SK-N-MC (cell line): ENCODE measurements at regions not wholly inside any gene's neighbourhood (a gene's known extent, or its start where the extent isn't known, plus 50 kb on each side); places are given as distances from the start of the nearest gene placed in this dataset.
A peak's percentile ranks its signal among the peaks of the same experiment; 100 is the strongest.

Source experiments
- DNase-seq: peaks from one replicate; pipeline ENCODE4 v3.0.0-alpha.2; 2011; ENCODE audit warnings: low read depth, low spot score
- H3K27ac ChIP-seq: fragments of 200-600 bp; sonication (generic); 2 replicates; pipeline ENCODE4 v1.5.1; 2016; ENCODE audit warnings: mixed run types
- H3K36me3 ChIP-seq: fragments of 200-600 bp; sonication (generic); 2 replicates; pipeline ENCODE4 v1.6.1; 2017; ENCODE audit warnings: antibody characterized with exemption, low read length, mixed read lengths; ENCODE audit not compliant: insufficient read depth
- H3K4me3 ChIP-seq: fragments of 200-600 bp; sonication (generic); 2 replicates; pipeline ENCODE4 v1.5.1; 2016
- H3K9ac ChIP-seq: fragments of 200-600 bp; sonication (generic); 2 replicates; pipeline ENCODE4 v1.8.0; 2017; ENCODE audit warnings: mixed run types, mixed read lengths; ENCODE audit not compliant: insufficient read length
- H3K9me3 ChIP-seq: fragments of 200-600 bp; sonication (generic); 2 replicates; pipeline ENCODE4 v1.6.1; 2017; ENCODE audit warnings: low read depth, mild to moderate bottlenecking, antibody characterized with exemption, low read length, moderate library complexity, mixed read lengths
- EZH2 ChIP-seq: fragments of 200-600 bp; sonication (generic); IDR thresholded peaks from one replicate; pipeline ENCODE4 v1.6.1; 2017; ENCODE audit warnings: antibody characterized with exemption
- FOXP2 ChIP-seq: optimal IDR thresholded peaks from 2 replicates; pipeline ENCODE3; 2011; ENCODE audit warnings: mild to moderate bottlenecking, moderate library complexity; ENCODE audit not compliant: insufficient read depth; ENCODE audit errors: extremely low read length, control extremely low read depth
- POLR2AphosphoS5 ChIP-seq: IDR thresholded peaks from 2 replicates; pipeline ENCODE4 v1.6.1; 2012; ENCODE audit warnings: mild to moderate bottlenecking, low read depth, low read length, borderline replicate concordance

- H3K4me3 ChIP-seq: no peak overlapping the region
- no peaks in the 10 kb centered on the region for H3K36me3 ChIP-seq
- DNase-seq: no peak
- H3K9ac ChIP-seq: no peak overlapping the region
- no peaks in the 10 kb centered on the region for H3K9me3 ChIP-seq
- TF ChIP-seq FOXP2 (no peak), EZH2 (no peak), POLR2AphosphoS5 (no peak)
- no peak overlapping the region for H3K27ac ChIP-seq
These were observed 196.1 kb upstream of the CAMK1G start for GRCh38 chr1:209387271-209387968.

DNA sequence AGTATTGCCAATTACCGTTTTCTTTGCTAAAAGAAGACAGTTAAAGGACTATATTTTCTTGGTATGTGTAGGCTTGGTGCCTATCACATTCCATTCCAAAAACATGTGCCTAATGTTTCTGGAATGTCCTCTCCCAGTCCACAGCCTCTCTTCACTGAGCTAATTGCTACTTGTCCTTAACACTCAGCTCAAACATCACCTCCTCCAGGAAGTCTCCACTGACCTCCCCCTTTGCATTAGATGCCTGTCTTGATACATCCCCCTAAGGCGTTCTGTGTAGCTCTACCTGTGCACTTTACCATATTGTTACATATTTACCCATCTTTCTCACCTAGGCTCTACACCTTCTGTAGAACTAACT lies 195.6 kb upstream of the CAMK1G start:
- TF ChIP-seq EZH2 (no peak), POLR2AphosphoS5 (no peak), FOXP2 (no peak)
- no peak for DNase-seq
- no peaks in the 10 kb centered on the region for H3K36me3 ChIP-seq
- no peak overlapping the region for H3K9ac ChIP-seq
- no peaks in the 10 kb centered on the region for H3K9me3 ChIP-seq
- H3K4me3 ChIP-seq: no peak overlapping the region
- no peak overlapping the region for H3K27ac ChIP-seq

DNA sequence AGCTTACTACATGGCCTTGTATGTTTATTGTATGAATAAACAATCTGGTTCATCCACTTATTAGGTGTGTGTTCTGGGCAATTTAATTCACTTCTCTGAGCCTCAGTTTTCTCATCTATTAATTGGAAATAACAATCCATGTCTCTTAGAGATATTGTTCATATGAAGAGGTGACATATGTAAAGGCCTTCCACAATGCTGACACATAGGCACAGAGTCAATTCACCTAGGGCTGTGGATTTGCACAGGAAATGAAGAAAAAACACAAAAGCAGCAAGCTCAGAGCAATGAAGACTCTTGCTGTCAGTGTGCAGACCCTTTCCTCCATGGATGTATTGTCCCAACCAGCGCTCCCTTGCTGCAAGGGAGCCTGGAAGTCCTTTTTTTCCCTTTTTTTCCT lies 195.2 kb upstream of the CAMK1G start:
- Histone ChIP-seq H3K4me3 (no peak overlapping the region), H3K9me3 (no peaks in the 10 kb centered on the region), H3K9ac (no peak overlapping the region), H3K27ac (no peak overlapping the region), H3K36me3 (no peaks in the 10 kb centered on the region)
- no peak for TF ChIP-seq POLR2AphosphoS5
- TF ChIP-seq FOXP2: no peak
- TF ChIP-seq EZH2: no peak
- DNase-seq: no peak

GRCh38 chr1:209389258-209389657 lies 194.3 kb upstream of the CAMK1G start:
- no peaks in the 10 kb centered on the region for H3K9me3 ChIP-seq
- no peak overlapping the region for H3K4me3 ChIP-seq
- H3K9ac ChIP-seq: no peak overlapping the region
- no peak overlapping the region for H3K27ac ChIP-seq
- H3K36me3 ChIP-seq: no peaks in the 10 kb centered on the region
- no peak for DNase-seq
- no peak for TF ChIP-seq EZH2
- TF ChIP-seq FOXP2: no peak
- TF ChIP-seq POLR2AphosphoS5: no peak

DNA sequence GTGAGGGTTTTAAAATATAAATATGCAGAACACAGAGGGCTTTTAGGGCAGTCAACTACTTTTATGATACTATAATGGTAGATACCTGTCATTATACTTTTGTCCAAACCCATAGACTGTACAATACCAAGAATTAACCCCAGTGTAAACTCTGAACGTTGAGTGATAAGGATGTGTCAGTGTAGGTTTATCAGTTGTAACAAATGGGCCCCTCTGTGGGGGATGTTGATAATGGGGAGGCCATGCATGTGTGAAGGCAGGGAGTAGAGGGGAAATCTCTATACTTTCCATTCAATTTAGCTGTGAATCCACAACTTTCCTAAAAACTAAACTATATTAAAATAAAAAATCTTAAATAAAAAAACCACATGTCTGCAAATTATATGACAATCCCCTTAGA lies 193.5 kb upstream of the CAMK1G start:
- Histone ChIP-seq H3K27ac (no peak overlapping the region), H3K9ac (no peak overlapping the region), H3K4me3 (no peak overlapping the region), H3K9me3 (no peaks in the 10 kb centered on the region), H3K36me3 (no peaks in the 10 kb centered on the region)
- TF ChIP-seq FOXP2 (no peak), POLR2AphosphoS5 (no peak), EZH2 (no peak)
- no peak for DNase-seq

GRCh38 chr1:209390764-209391163 lies 192.8 kb upstream of the CAMK1G start:
- Histone ChIP-seq H3K9me3 (no peaks in the 10 kb centered on the region), H3K4me3 (no peak overlapping the region), H3K9ac (no peak overlapping the region), H3K27ac (no peak overlapping the region), H3K36me3 (no peaks in the 10 kb centered on the region)
- no peak for DNase-seq
- TF ChIP-seq EZH2 (no peak), POLR2AphosphoS5 (no peak), FOXP2 (no peak)

- no peak for DNase-seq
- Histone ChIP-seq H3K9me3 (no peaks in the 10 kb centered on the region), H3K27ac (no peak overlapping the region), H3K36me3 (no peaks in the 10 kb centered on the region), H3K9ac (no peak overlapping the region), H3K4me3 (no peak overlapping the region)
- TF ChIP-seq FOXP2 (no peak), EZH2 (no peak), POLR2AphosphoS5 (no peak)
These were observed 191.7 kb upstream of the CAMK1G start for GRCh38 chr1:209391792-209392191.

GRCh38 chr1:209395169-209395568 lies 188.3 kb upstream of the CAMK1G start:
- TF ChIP-seq FOXP2 (no peak), POLR2AphosphoS5 (no peak)
- no peak overlapping the region for H3K9ac ChIP-seq
- H3K4me3 ChIP-seq: no peak overlapping the region
- no peaks in the 10 kb centered on the region for H3K9me3 ChIP-seq
- H3K27ac ChIP-seq: no peak overlapping the region
- DNase-seq: no peak
- H3K36me3 ChIP-seq: no peaks in the 10 kb centered on the region

- no peak for TF ChIP-seq FOXP2
- TF ChIP-seq EZH2: no peak
- TF ChIP-seq POLR2AphosphoS5: no peak
- DNase-seq: peak; percentile 18
- H3K36me3 ChIP-seq: no peaks in the 10 kb centered on the region
- H3K27ac ChIP-seq: peak overlapping the region; percentile 85
- peak overlapping the region; percentile 46; the same call in 1 of the 2 replicates for H3K4me3 ChIP-seq
- H3K9me3 ChIP-seq: no peaks in the 10 kb centered on the region
- no peak overlapping the region for H3K9ac ChIP-seq
These were observed 186.1 kb upstream of the CAMK1G start for GRCh38 chr1:209397371-209397770.
